ENCODE measurements at regions not wholly inside any gene's neighbourhood (a gene's known extent, or its start where the extent isn't known, plus 50 kb on each side); places are given as distances from the start of the nearest gene placed in this dataset.

DNA sequence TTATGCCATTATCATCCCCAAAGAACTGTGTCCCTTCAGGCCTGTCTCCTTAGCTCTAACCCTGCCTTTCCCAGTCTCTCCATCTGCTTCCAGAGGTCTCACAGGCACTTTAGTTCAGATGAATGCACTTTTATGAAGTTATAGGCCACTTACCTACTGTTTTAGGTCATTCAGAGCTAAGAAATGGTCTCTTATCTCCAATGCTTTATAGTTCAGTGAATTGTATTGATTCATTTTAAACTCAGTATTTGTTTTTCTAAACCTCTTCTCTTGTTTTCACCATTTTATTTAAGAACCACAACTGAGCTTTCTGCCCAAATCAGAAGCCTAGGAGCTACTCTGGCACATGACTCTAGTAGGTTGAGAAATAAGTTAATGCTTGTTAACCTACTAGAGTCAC is 197.5 kb upstream of the ATP2B1 start:
- H3K4me3 ChIP-seq (ENCODE audit: low read length), result no peak overlapping the region
- no peak for DNase-seq (ENCODE audit: low read depth)

DNA sequence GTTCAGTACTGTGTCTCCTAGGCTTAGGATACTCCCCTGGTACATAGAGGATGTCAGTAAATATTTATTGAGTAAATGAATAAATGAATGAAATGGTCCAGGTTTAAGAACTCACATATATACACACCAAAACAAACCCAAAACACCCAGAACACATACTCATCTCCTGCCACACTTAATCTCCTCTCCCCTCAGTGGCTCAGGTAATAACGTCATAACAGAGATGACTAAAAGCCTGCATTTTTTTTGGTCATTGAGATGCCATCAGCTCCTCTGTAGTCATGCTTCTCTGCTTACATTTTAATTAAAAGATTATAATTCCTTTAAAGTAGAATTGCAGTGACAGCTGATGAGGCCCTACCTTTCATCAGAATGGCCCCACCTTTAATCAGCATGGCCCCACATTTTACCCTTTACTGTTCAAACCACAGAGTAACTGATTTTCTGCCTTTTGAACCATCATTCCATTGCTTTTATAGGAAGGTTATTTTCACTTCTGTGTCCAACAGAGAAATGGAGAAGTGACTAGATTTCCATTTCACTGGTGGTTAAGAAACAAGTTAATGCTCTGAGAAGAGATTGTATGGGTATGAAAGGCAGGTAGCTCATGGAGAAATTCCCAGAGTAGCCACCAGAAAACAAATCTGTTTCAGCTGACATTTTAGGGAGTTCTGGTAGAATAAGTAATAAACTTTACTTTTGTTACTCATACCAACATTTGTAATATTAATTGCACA is 193.4 kb upstream of the ATP2B1 start:
- DNase-seq (ENCODE audit: low read depth), result no peak
- H3K4me3 ChIP-seq (ENCODE audit: low read length), result no peak overlapping the region
- TF ChIP-seq, protein P1, sequence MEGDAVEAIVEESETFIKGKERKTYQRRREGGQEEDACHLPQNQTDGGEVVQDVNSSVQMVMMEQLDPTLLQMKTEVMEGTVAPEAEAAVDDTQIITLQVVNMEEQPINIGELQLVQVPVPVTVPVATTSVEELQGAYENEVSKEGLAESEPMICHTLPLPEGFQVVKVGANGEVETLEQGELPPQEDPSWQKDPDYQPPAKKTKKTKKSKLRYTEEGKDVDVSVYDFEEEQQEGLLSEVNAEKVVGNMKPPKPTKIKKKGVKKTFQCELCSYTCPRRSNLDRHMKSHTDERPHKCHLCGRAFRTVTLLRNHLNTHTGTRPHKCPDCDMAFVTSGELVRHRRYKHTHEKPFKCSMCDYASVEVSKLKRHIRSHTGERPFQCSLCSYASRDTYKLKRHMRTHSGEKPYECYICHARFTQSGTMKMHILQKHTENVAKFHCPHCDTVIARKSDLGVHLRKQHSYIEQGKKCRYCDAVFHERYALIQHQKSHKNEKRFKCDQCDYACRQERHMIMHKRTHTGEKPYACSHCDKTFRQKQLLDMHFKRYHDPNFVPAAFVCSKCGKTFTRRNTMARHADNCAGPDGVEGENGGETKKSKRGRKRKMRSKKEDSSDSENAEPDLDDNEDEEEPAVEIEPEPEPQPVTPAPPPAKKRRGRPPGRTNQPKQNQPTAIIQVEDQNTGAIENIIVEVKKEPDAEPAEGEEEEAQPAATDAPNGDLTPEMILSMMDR (IDR thresholded peaks at IDR 0.05; ENCODE audit: insufficient read depth, low read depth, low read length, missing control alignments), result no peak

More for the DNA sequence above, 197.5 kb upstream of the ATP2B1 start:
- TF ChIP-seq, protein P1 (IDR thresholded peaks at IDR 0.05; ENCODE audit: insufficient read depth, low read depth, low read length, missing control alignments), result no peak

DNA sequence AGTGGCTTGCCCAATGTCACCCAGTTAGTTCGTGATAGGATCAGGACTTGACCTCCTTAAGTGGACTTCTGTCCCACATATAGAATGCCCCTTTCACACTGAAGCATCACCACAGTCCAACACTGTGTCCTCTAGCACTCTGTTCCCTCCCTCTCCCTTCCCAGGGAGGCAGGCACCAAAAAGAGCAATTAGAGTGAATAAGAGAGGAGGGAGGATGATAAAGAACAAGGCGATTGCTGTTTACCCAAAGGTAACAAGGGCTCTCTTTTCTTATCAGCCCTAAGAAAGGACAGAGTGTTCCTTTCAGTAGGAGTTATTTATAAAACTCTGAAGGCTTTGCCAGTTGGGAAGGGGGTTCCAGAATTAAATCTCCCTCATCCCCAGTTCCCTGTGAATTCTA is 192.7 kb upstream of the ATP2B1 start:
- TF ChIP-seq, protein P1 (IDR thresholded peaks at IDR 0.05; ENCODE audit: insufficient read depth, low read depth, low read length, missing control alignments), result no peak
- DNase-seq (ENCODE audit: low read depth), result no peak

DNA sequence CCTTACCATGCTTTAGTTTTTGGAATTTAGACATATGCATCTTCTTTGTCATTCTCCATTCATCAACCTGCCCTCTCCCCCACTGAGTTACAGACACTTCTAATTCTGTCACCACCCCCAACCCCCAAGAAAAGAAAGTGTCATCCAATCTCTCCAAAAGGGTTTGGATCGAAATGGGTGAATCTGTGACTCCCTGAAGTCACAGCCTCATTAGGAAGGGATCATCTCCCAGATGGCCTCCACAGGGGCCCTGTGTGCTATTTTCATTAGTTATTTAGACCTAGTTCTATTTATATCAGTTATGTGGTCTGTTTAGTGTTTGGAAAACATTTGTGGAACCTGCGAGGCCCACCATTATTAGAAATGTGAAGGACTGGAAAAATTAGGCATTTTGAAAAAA is 191.0 kb upstream of the ATP2B1 start:
- no peak for DNase-seq (ENCODE audit: low read depth)
- TF ChIP-seq, protein P1 (IDR thresholded peaks at IDR 0.05; ENCODE audit: insufficient read depth, low read depth, low read length, missing control alignments), result no peak
- H3K4me3 ChIP-seq (ENCODE audit: low read length), result no peak overlapping the region

More for the DNA sequence above, 192.7 kb upstream of the ATP2B1 start:
- H3K4me3 ChIP-seq (ENCODE audit: low read length), result no peak overlapping the region

DNA sequence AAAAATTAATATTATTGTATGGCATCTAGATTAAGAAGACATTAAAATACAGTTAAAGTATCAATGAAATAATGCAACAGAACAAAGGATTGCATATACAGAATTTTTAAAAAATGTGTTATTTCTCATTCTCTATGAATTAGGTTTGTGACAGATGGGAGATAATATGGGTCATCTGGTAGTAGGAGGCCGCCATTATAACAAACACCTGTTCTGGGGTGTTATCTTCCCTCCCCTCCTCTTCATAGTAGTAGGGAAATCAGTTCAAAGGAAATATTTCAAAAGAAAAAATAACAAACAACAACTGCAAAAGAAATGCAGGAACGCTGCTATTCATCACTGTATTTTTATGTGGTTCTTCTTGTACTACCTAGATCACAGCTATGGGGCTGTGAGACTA is 187.0 kb upstream of the ATP2B1 start:
- H3K4me3 ChIP-seq (ENCODE audit: low read length), result no peak overlapping the region
- no peak for DNase-seq (ENCODE audit: low read depth)

DNA sequence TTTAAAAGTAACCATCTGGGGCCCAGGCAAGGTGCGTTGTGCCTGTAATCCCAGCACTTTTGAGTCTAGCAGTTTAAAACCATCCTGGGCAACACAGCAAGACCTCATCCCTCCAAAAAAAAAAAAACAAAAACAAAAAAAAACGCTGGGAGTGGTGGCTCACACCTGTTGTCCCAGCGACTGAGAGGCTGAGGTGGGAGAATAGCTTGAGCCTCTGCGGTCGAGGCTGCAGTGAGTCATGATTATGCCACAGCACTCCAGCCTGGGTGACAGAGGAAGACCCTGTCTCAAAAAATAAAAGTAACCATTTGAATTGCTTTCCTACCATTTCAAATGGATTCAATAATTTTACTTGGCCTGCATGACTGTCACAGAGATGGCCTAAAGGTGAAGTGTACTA is 186.5 kb upstream of the ATP2B1 start:
- DNase-seq (ENCODE audit: low read depth), result no peak
- TF ChIP-seq, protein P1 (IDR thresholded peaks at IDR 0.05; ENCODE audit: insufficient read depth, low read depth, low read length, missing control alignments), result no peak
- H3K4me3 ChIP-seq (ENCODE audit: low read length), result no peak overlapping the region

More for the DNA sequence above, 187.0 kb upstream of the ATP2B1 start:
- TF ChIP-seq, protein P1 (IDR thresholded peaks at IDR 0.05; ENCODE audit: insufficient read depth, low read depth, low read length, missing control alignments), result no peak
